Nephron progenitor cell (in vitro differentiated cells): ENCODE measurements at regions not wholly inside any gene's neighbourhood (a gene's known extent, or its start where the extent isn't known, plus 50 kb on each side); places are given as distances from the start of the nearest gene placed in this dataset.
"Not testable (repeated sequence)": the region's sequence is repeated elsewhere in the genome, so short reads cannot be mapped to it uniquely, and the experiment has no call there.

ENCODE experiments used
- DNase-seq: peaks from one replicate; pipeline ENCODE4 v3.0.0; 2021
- H3K27ac Mint-ChIP-seq: 2 replicates; pipeline ENCODE4 v1.8.0; 2021; ENCODE audit warnings: mild to moderate bottlenecking, moderate library complexity, mixed read lengths
- H3K27me3 Mint-ChIP-seq: 2 replicates; pipeline ENCODE4 v1.8.0; 2021; ENCODE audit warnings: mild to moderate bottlenecking, low read depth, mixed read lengths; ENCODE audit not compliant: poor library complexity
- H3K36me3 Mint-ChIP-seq: 2 replicates; pipeline ENCODE4 v1.8.0; 2021; ENCODE audit warnings: low read depth, mixed read lengths
- H3K4me1 Mint-ChIP-seq: 2 replicates; pipeline ENCODE4 v1.8.0; 2021; ENCODE audit warnings: mixed read lengths
- H3K4me3 Mint-ChIP-seq: 2 replicates; pipeline ENCODE4 v1.8.0; 2021; ENCODE audit warnings: mild to moderate bottlenecking, moderate library complexity, mixed read lengths
- H3K9me3 Mint-ChIP-seq: 2 replicates; pipeline ENCODE4 v1.8.0; 2021; ENCODE audit warnings: mild to moderate bottlenecking, moderate library complexity, mixed read lengths
- CTCF ChIP-seq: fragments of 200-600 bp; sonication (generic); IDR thresholded peaks from 2 replicates; pipeline ENCODE4 v1.5.0; 2021; ENCODE audit warnings: antibody characterized with exemption

DNA sequence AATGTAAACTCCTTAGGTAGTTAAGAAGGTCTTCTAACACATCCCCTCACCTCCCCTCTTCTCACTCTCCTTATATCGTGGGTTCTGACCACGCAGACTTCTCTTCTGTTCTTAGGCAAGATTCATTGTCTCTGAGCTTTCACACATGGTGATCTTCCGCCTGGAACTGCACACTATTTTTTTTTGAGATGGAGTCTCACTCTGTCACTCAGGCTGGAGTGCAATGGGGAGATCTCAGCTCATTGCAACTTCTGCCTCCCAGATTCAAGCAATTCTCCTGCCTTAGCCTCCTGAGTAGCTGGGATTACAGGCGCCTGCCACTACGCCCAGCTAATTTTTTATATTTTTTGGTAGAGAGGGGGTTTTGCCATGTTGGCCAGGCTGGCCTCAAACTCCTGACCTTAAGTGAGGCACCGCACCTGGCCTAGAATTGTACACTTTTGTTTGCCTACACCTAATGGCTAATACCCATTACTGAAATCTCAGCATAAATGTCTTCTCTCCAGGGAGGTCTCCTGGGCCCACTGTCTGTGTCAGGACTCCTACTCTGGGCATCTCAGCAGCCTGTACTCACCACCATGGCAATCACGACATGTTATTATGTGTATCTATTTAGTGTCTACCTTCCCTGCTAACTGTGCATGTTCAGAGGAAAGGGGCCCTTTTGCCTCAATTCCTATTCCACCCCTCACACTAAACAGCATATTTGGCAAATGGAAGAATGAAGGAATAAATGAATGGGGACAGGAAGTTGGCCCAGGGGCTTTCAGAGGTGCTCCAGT is 646.3 kb upstream of the DPP6 start:
- Mint-ChIP-seq H3K4me1 (no peaks in the 10 kb centered on the region), H3K27me3 (peaks cover 3% of the 10 kb centered on the region), H3K36me3 (no peaks in the 10 kb centered on the region), H3K4me3 (no peak overlapping the region), H3K27ac (no peak overlapping the region), H3K9me3 (peaks cover 99% of the 10 kb centered on the region)
- no peak for TF ChIP-seq CTCF
- DNase-seq, result no peak

- H3K9me3 Mint-ChIP-seq, result peaks cover 99% of the 10 kb centered on the region
- no peak overlapping the region for H3K27ac Mint-ChIP-seq
- no peaks in the 10 kb centered on the region for H3K4me1 Mint-ChIP-seq
- TF ChIP-seq CTCF, result no peak
- DNase-seq, result no peak
- H3K27me3 Mint-ChIP-seq, result peaks cover 3% of the 10 kb centered on the region
- H3K4me3 Mint-ChIP-seq, result no peak overlapping the region
- peaks cover under 1% of the 10 kb centered on the region for H3K36me3 Mint-ChIP-seq
These were observed 645.7 kb upstream of the DPP6 start for GRCh38 chr7:153406486-153406872.

DNA sequence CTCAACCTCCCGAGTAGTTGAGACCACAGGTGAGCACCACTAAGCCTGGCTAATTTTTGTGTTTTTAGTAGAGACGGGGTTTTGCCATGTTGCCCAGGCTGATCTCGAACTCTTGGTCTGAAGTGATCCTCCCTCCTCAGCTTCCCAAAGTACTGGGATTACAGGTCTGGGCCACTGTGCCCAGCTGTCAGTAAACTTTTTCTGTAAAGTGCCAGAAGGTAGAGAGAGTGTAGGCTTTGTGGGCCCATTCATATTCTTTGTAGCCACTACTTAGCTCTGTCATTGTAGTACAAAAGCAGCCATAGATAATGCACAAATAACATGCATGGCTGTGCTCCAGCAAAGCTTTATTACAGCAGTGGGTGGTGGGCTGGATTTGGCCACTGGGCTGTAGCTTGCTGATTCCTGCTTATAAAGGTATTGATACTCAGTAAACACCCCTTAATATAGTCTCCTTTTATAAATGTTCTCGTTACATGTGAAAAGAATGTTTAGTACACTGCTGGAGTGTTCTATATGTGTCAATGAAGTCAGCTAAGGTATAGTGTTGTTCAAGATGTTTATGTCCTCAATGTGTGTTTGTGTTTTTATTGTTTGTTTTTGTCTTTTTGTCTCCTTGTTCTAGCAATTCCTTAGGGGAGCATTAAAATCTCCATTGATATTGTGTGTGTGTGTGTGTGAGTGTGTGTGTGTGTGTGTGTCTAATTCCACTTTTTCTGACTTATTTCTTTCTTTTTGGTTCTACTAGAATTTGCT is 644.7 kb upstream of the DPP6 start:
- H3K9me3 Mint-ChIP-seq, result peaks cover 99% of the 10 kb centered on the region
- no peak for TF ChIP-seq CTCF

DNA sequence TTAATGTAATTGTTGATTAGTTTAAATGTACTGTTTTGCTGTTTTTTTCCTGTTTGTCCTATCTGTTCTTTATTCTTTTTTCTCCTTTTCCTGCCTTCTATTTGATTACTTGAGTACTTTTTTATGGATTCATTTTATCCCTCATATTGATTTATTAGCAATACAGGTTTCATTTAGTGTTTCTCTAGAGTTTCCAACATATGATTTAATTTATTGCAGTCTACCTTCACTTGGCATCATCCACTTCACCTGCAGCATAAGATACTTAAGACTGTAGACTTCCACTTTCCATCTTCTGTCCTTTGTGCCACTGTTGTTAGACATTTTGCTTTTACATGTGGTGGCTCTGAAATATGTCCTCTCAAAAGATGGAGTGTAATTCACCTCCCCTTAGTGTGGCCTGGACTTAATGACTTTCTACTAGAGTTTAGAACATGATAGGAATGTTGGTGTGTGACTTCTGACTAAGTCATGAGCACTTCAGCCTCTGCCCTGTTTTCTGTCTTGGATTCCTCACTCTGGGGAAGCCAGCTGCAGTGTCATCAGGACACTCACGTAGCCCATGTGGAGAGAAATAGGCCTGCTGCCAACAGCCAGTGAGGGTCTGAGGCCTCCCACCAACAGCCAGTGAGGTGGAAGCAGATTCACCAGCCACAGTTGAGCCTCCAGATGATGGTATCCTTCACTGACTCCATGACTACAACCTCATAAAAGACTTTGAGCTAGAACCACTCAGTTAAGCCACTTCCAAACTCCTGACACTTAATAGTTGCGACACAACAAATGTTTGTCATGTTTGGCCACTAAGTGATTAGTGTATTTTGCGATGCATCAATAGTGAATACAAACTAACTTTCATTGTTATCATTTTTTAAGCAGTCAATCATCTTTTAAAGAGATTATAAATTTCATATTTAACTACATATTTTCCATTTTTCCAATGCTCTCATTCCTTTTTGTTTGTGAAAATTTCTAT is 643.5 kb upstream of the DPP6 start:
- DNase-seq, result no peak
- no peak for TF ChIP-seq CTCF
- Mint-ChIP-seq H3K36me3 (peaks cover 5% of the 10 kb centered on the region), H3K27ac (no peak overlapping the region), H3K27me3 (peaks cover 3% of the 10 kb centered on the region), H3K4me3 (no peak overlapping the region), H3K9me3 (peaks cover 99% of the 10 kb centered on the region), H3K4me1 (no peaks in the 10 kb centered on the region)

More for the DNA sequence above, 644.7 kb upstream of the DPP6 start:
- Mint-ChIP-seq H3K27ac (no peak overlapping the region), H3K4me3 (no peak overlapping the region), H3K4me1 (no peaks in the 10 kb centered on the region), H3K27me3 (no peaks in the 10 kb centered on the region), H3K36me3 (peaks cover 5% of the 10 kb centered on the region)
- DNase-seq, result no peak

DNA sequence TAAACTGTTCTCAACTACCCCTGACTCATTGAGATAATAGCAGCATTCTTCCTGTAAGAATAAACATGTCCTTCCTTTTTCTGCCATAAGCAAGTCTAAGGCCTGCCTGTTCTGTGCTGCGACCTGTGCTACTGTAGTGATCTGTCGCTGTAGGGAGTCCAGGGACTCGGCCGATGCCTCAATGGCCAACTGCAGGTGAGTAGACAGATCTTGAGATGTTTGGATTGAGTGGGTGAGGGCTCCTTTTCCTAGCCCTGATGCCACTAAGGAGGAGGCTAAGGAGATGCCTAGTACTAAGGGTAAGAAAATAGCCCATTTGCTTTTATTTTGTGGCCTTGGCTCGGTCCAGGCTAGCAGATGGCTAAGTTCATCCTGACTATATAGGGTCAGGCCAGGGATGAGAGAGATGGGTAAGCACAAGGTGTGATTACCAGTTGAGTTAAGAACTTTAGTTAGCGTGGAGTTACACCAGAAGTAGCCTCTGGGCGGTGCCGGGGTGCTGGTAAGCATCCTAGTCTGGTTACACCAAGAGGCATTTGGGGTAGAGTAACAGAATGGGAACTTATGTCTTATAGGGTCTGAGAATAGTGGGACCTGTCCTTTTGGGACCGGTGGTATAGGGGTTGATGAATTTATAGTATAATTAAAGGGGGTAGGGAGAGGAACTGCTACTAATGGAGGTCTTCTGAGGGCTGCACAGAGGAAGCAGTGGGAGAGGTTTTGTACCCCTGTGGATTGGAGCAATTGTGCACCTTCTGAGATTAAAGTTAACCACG is 642.4 kb upstream of the DPP6 start:
- not testable (repeated sequence) for H3K4me3 Mint-ChIP-seq, H3K4me1 Mint-ChIP-seq, DNase-seq, H3K27me3 Mint-ChIP-seq, H3K36me3 Mint-ChIP-seq, H3K27ac Mint-ChIP-seq
- peaks cover 99% of the 10 kb centered on the region for H3K9me3 Mint-ChIP-seq

GRCh38 chr7:153410997-153411642 is 641.1 kb upstream of the DPP6 start:
- H3K4me3 Mint-ChIP-seq, DNase-seq, H3K4me1 Mint-ChIP-seq, H3K36me3 Mint-ChIP-seq, H3K27ac Mint-ChIP-seq, H3K27me3 Mint-ChIP-seq: not testable (repeated sequence)
- peaks cover 99% of the 10 kb centered on the region for H3K9me3 Mint-ChIP-seq

GRCh38 chr7:153412114-153412823 is 639.9 kb upstream of the DPP6 start:
- not testable (repeated sequence) for H3K36me3 Mint-ChIP-seq, H3K27ac Mint-ChIP-seq, DNase-seq, H3K27me3 Mint-ChIP-seq, H3K4me1 Mint-ChIP-seq, H3K4me3 Mint-ChIP-seq
- peaks cover 95% of the 10 kb centered on the region for H3K9me3 Mint-ChIP-seq

DNA sequence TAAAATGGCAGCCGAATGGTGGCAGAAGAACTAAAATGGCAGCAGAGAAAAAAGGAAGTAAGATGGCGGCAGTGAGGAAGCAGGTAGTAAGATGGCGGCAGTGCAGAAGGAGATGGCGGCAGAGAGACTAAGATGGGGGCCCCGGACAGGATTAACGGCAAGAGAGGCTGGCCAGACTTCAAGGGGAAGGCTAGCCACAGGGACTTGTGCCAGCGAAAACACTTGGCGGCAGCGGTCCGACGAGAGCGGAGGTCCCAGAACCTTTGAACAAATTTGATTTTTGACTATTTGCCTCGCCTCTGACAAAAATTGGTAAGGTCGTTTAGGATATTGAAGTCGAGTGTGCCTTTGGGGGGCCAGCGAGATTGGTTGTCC is 639.4 kb upstream of the DPP6 start:
- DNase-seq, result not testable (repeated sequence)

More for the DNA sequence above, 639.4 kb upstream of the DPP6 start:
- H3K4me3 Mint-ChIP-seq, H3K4me1 Mint-ChIP-seq, H3K36me3 Mint-ChIP-seq, H3K27ac Mint-ChIP-seq, H3K27me3 Mint-ChIP-seq: not testable (repeated sequence)
- H3K9me3 Mint-ChIP-seq, result peaks cover 95% of the 10 kb centered on the region
